CD4-positive, CD25-positive, alpha-beta regulatory T cell (primary cell): ENCODE measurements at regions not wholly inside any gene's neighbourhood (a gene's known extent, or its start where the extent isn't known, plus 50 kb on each side); places are given as distances from the start of the nearest gene placed in this dataset.

Source experiments
- ATAC-seq, 2 donors: fragments of 150-1000 bp; cut with Tn5 transposase; one replicate each; pipeline ENCODE4 v1.10.0; 2021; ENCODE audit warnings: low read depth in 2 of 2, moderate number of reproducible peaks in 2 of 2, moderate library complexity in 1 of 2
- DNase-seq, 3 donors: peaks; one replicate each; pipeline versions ENCODE4 v3.0.0 to v3.0.0-alpha.2; 2012 to 2022; ENCODE audit warnings: mixed read lengths in 1 of 3
- H3K27ac ChIP-seq: one replicate; pipeline ENCODE4 v1.7.0; 2013; ENCODE audit warnings: mild to moderate bottlenecking, low read length; ENCODE audit not compliant: insufficient read depth, poor library complexity, severe bottlenecking
- H3K27me3 ChIP-seq: one replicate; pipeline ENCODE4 v1.7.0; 2013; ENCODE audit warnings: low read length; ENCODE audit not compliant: control insufficient read depth, insufficient read depth
- H3K36me3 ChIP-seq: one replicate; pipeline ENCODE4 v1.7.0; 2013; ENCODE audit warnings: mild to moderate bottlenecking, low read length, moderate library complexity; ENCODE audit not compliant: control insufficient read depth, insufficient read depth
- H3K4me1 ChIP-seq: 2 replicates; pipeline ENCODE4 v1.7.0; 2013; ENCODE audit warnings: mild to moderate bottlenecking, low read length; ENCODE audit not compliant: insufficient read depth, control insufficient read depth, poor library complexity, severe bottlenecking
- H3K4me3 ChIP-seq: one replicate; pipeline ENCODE4 v1.7.0; 2013; ENCODE audit warnings: low read depth, mild to moderate bottlenecking, low read length, moderate library complexity
- H3K9me3 ChIP-seq, 2 experiments: 1 replicate in 1 of 2; 2 replicates in 1 of 2; pipeline ENCODE4 v1.7.0; 2013; ENCODE audit warnings: low read length in 2 of 2, mild to moderate bottlenecking in 1 of 2, moderate library complexity in 1 of 2; ENCODE audit not compliant: control insufficient read depth in 2 of 2
- H3K27ac Mint-ChIP-seq, 3 donors: one replicate each; pipeline ENCODE4 v1.8.0; 2020 to 2022; ENCODE audit warnings: mild to moderate bottlenecking in 3 of 3, mixed read lengths in 3 of 3, moderate library complexity in 2 of 3
- H3K27me3 Mint-ChIP-seq: one replicate; pipeline ENCODE4 v1.8.0; 2022; ENCODE audit warnings: mild to moderate bottlenecking, mixed read lengths
- H3K36me3 Mint-ChIP-seq: one replicate; pipeline ENCODE4 v1.8.0; 2020; ENCODE audit warnings: mixed read lengths
- H3K4me1 Mint-ChIP-seq, 4 donors: one replicate each; pipeline ENCODE4 v1.8.0; 2020 to 2022; ENCODE audit warnings: mixed read lengths in 4 of 4, mild to moderate bottlenecking in 1 of 4
- H3K4me3 Mint-ChIP-seq, 4 donors: one replicate each; pipeline ENCODE4 v1.8.0; 2020 to 2022; ENCODE audit warnings: mild to moderate bottlenecking in 4 of 4, mixed read lengths in 4 of 4, moderate library complexity in 3 of 4
- H3K9me3 Mint-ChIP-seq, 7 donors: one replicate each; pipeline ENCODE4 v1.8.0; 2020 to 2022; ENCODE audit warnings: mixed read lengths in 7 of 7, mild to moderate bottlenecking in 3 of 7, moderate library complexity in 2 of 7

GRCh38 chr2:40997362-40997761 lies 545.5 kb upstream of the SLC8A1 start:
- no peak overlapping the region for H3K27ac ChIP-seq
- no peak overlapping the region for H3K4me3 Mint-ChIP-seq
- H3K36me3 Mint-ChIP-seq = no peaks in the 10 kb centered on the region
- no peaks in the 10 kb centered on the region for H3K9me3 ChIP-seq
- no peak for DNase-seq
- no peaks in the 10 kb centered on the region for H3K36me3 ChIP-seq
- peaks cover 0 to 3% (median 1%) of the 10 kb centered on the region in 7 donors for H3K9me3 Mint-ChIP-seq
- no peak for ATAC-seq
- no peaks in the 10 kb centered on the region for H3K4me1 ChIP-seq
- H3K27ac Mint-ChIP-seq = no peak overlapping the region
- H3K4me3 ChIP-seq = no peak overlapping the region
- H3K4me1 Mint-ChIP-seq = no peaks in the 10 kb centered on the region
- no peaks in the 10 kb centered on the region for H3K27me3 Mint-ChIP-seq
- no peaks in the 10 kb centered on the region for H3K27me3 ChIP-seq

- Mint-ChIP-seq H3K4me1 (no peaks in the 10 kb centered on the region), H3K9me3 (peaks cover 0 to 3% (median 1%) of the 10 kb centered on the region in 7 donors), H3K27ac (no peak overlapping the region), H3K36me3 (no peaks in the 10 kb centered on the region), H3K4me3 (no peak overlapping the region), H3K27me3 (no peaks in the 10 kb centered on the region)
- ATAC-seq (no peak), DNase-seq (no peak)
- H3K36me3 ChIP-seq = no peaks in the 10 kb centered on the region
- H3K27ac ChIP-seq = no peak overlapping the region
- H3K4me3 ChIP-seq = no peak overlapping the region
- no peaks in the 10 kb centered on the region for H3K27me3 ChIP-seq
- no peaks in the 10 kb centered on the region for H3K4me1 ChIP-seq
- H3K9me3 ChIP-seq = no peaks in the 10 kb centered on the region
Observed at GRCh38 chr2:41000374-41000773, 548.5 kb upstream of the SLC8A1 start.

GRCh38 chr2:41000906-41001305 lies 549.0 kb upstream of the SLC8A1 start:
- H3K27ac ChIP-seq = no peak overlapping the region
- DNase-seq (no peak), ATAC-seq (no peak)
- H3K36me3 ChIP-seq = no peaks in the 10 kb centered on the region
- no peaks in the 10 kb centered on the region for H3K4me1 ChIP-seq
- H3K4me3 ChIP-seq = no peak overlapping the region
- peaks cover 0 to 3% (median 1%) of the 10 kb centered on the region in 7 donors for H3K9me3 Mint-ChIP-seq
- H3K4me1 Mint-ChIP-seq = no peaks in the 10 kb centered on the region
- no peak overlapping the region for H3K4me3 Mint-ChIP-seq
- H3K27me3 ChIP-seq = no peaks in the 10 kb centered on the region
- no peaks in the 10 kb centered on the region for H3K36me3 Mint-ChIP-seq
- no peaks in the 10 kb centered on the region for H3K9me3 ChIP-seq
- H3K27ac Mint-ChIP-seq = peak overlapping the region in 1 of 3 donors; percentile 6
- no peaks in the 10 kb centered on the region for H3K27me3 Mint-ChIP-seq

GRCh38 chr2:41004700-41005099 lies 552.8 kb upstream of the SLC8A1 start:
- DNase-seq = no peak
- no peaks in the 10 kb centered on the region for H3K4me1 ChIP-seq
- H3K4me3 Mint-ChIP-seq = no peak overlapping the region
- no peak overlapping the region for H3K4me3 ChIP-seq
- H3K27me3 Mint-ChIP-seq = no peaks in the 10 kb centered on the region
- H3K36me3 ChIP-seq = no peaks in the 10 kb centered on the region
- H3K27me3 ChIP-seq = no peaks in the 10 kb centered on the region
- H3K9me3 ChIP-seq = no peaks in the 10 kb centered on the region
- ATAC-seq = no peak
- no peak overlapping the region for H3K27ac ChIP-seq
- H3K27ac Mint-ChIP-seq = no peak overlapping the region
- peaks cover 0 to under 1% (median 0%) of the 10 kb centered on the region in 7 donors for H3K9me3 Mint-ChIP-seq
- no peaks in the 10 kb centered on the region for H3K36me3 Mint-ChIP-seq
- H3K4me1 Mint-ChIP-seq = no peaks in the 10 kb centered on the region

- H3K27ac ChIP-seq = no peak overlapping the region
- no peaks in the 10 kb centered on the region for H3K27me3 Mint-ChIP-seq
- H3K36me3 ChIP-seq = no peaks in the 10 kb centered on the region
- no peaks in the 10 kb centered on the region for H3K4me1 ChIP-seq
- H3K27ac Mint-ChIP-seq = no peak overlapping the region
- H3K36me3 Mint-ChIP-seq = no peaks in the 10 kb centered on the region
- no peak overlapping the region for H3K4me3 Mint-ChIP-seq
- H3K9me3 ChIP-seq = no peaks in the 10 kb centered on the region
- ATAC-seq = no peak
- H3K4me3 ChIP-seq = no peak overlapping the region
- H3K27me3 ChIP-seq = no peaks in the 10 kb centered on the region
- no peak for DNase-seq
- H3K4me1 Mint-ChIP-seq = no peaks in the 10 kb centered on the region
- H3K9me3 Mint-ChIP-seq = peaks cover 0 to 6% (median 0%) of the 10 kb centered on the region in 7 donors
Observed at GRCh38 chr2:41020358-41020757, 568.5 kb upstream of the SLC8A1 start.

GRCh38 chr2:41024816-41025215 lies 572.9 kb upstream of the SLC8A1 start:
- Histone ChIP-seq H3K27ac (no peak overlapping the region), H3K4me3 (no peak overlapping the region), H3K4me1 (peaks cover 7% of the 10 kb centered on the region), H3K36me3 (no peaks in the 10 kb centered on the region), H3K27me3 (no peaks in the 10 kb centered on the region), H3K9me3 (no peaks in the 10 kb centered on the region)
- Mint-ChIP-seq H3K36me3 (no peaks in the 10 kb centered on the region), H3K4me3 (no peak overlapping the region), H3K27me3 (no peaks in the 10 kb centered on the region), H3K9me3 (peaks cover 0 to 11% (median 0%) of the 10 kb centered on the region in 7 donors), H3K27ac (peak overlapping the region in 1 of 3 donors; percentile 64), H3K4me1 (peaks cover 0 to 21% (median 7%) of the 10 kb centered on the region in 4 donors)
- ATAC-seq (no peak), DNase-seq (no peak)

GRCh38 chr2:41026613-41027012 lies 574.7 kb upstream of the SLC8A1 start:
- Mint-ChIP-seq H3K9me3 (peaks cover 0 to 17% (median 0%) of the 10 kb centered on the region in 7 donors), H3K4me3 (peak overlapping the region in 2 of 4 donors; percentile 22 to 24), H3K4me1 (peaks cover 0 to 21% (median 7%) of the 10 kb centered on the region in 4 donors), H3K27me3 (no peaks in the 10 kb centered on the region), H3K27ac (peak overlapping the region; percentile 60 to 70 (median 66)), H3K36me3 (no peaks in the 10 kb centered on the region)
- no peaks in the 10 kb centered on the region for H3K27me3 ChIP-seq
- DNase-seq = peak in 1 of 3 donors; percentile 16
- no peak overlapping the region for H3K4me3 ChIP-seq
- peaks cover 7% of the 10 kb centered on the region for H3K4me1 ChIP-seq
- no peaks in the 10 kb centered on the region for H3K36me3 ChIP-seq
- no peak for ATAC-seq
- no peaks in the 10 kb centered on the region for H3K9me3 ChIP-seq
- peak overlapping the region; percentile 47 for H3K27ac ChIP-seq

- Mint-ChIP-seq H3K4me3 (peak overlapping the region in 3 of 4 donors; percentile 22 to 69 (median 24)), H3K4me1 (peaks cover 0 to 21% (median 7%) of the 10 kb centered on the region in 4 donors), H3K9me3 (peaks cover 0 to 17% (median 0%) of the 10 kb centered on the region in 7 donors), H3K27ac (peak overlapping the region; percentile 60 to 70 (median 66)), H3K27me3 (no peaks in the 10 kb centered on the region), H3K36me3 (no peaks in the 10 kb centered on the region)
- Histone ChIP-seq H3K27me3 (no peaks in the 10 kb centered on the region), H3K27ac (peak overlapping the region; percentile 47), H3K9me3 (no peaks in the 10 kb centered on the region), H3K4me1 (peaks cover 7% of the 10 kb centered on the region), H3K36me3 (no peaks in the 10 kb centered on the region), H3K4me3 (peak overlapping the region; percentile 45)
- DNase-seq (peak in 2 of 3 donors; percentile 45 to 47), ATAC-seq (peak; percentile 63 to 64)
Observed at GRCh38 chr2:41027095-41027494, 575.2 kb upstream of the SLC8A1 start.
